ENCODE measurements at regions not wholly inside any gene's neighbourhood (a gene's known extent, or its start where the extent isn't known, plus 50 kb on each side); places are given as distances from the start of the nearest gene placed in this dataset.

DNA sequence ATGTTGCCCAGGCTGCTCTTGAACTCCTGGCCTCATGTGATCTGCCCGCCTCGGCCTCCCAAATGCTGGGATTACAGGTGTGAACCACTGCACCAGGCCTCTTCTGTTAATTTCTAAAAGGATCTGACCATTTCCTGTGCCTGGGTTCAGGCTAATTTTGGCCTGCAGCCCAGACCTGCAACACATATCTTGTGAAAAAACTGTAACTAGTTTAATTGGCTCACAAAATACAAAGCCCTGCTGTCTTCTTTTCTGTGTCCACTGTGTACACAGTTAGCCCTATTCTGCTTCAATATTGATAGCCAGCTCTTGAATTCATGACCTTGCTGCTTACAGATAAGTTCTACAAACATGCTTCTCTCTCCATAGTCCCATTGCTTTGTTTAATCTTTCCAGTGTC is 753.5 kb downstream of the PDHA2 start:
- DNase-seq = no peak

DNA sequence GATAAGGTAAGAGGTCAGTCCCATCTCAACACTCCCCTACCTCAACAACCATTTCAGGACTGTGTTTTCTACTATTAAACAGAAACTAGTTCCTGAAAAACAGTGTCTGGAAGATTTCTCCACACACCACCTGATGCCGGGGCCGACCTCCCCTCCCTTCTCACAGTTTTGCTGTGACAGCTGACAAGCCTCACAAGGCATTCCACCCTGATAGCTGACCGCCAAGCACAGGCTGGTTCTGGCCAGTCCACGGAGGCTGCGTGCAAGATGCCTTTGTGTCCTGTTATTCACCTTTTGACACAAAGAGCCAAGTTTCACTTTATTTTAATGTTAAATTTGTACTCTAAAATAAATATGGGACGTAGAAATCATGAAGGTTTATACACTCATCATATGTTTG is 758.6 kb downstream of the PDHA2 start:
- DNase-seq = no peak

DNA sequence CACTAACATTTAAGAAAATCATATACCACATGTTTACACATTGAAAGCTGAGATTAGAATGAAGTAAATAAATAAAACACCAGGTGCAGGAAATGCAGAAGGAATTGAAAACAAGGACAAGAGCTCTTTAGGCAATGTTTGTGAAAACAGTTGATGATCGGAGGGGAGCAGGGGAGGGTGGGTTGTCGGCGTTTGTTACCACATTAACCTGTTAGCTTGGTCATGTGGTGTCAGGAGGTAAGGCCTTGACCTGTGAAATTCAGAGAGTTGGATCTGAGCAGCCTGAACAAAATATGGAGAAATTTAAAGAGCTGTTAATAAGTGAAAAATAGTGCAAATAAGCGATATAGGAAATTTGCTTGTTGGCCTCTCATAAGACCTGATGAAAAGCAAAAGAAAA is 759.9 kb downstream of the PDHA2 start:
- DNase-seq = no peak

DNA sequence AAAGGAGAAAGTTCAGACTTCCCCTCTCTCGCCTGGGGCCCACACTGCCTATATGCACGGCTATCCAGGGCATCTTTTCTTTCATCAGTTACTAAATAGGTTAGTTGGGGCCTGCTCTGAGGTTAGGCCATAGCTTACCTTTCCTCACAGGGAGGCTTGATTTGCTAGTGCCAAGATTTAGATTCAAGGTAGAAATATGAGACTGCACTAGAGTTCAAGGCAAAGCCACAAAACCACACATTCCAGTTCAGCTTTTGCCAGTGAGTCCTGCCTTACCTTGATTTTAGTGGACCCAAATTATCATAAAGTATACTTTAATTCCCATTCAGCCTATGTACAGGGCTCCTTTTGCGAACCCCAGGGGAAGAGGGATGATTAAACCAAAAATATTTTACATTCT is 762.8 kb downstream of the PDHA2 start:
- no peak for DNase-seq

DNA sequence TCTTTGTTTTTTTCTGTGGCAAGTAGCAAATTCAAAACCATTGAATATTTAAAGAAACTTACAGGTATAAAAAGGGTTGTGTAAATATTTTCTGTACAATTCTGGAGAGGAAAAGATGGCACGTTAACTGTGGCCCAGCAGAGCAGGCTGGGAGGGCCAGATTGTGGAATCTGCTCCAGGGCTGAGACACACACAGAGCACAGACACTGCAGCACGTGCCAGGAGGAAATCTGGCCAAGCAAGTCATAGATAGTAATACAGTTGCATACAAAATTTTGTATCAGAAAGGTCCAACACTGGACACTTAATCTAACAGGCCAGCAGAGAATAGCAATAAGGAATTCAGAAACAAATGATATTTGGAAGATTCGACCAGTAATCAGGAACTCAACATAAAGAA is 763.7 kb downstream of the PDHA2 start:
- DNase-seq = no peak

DNA sequence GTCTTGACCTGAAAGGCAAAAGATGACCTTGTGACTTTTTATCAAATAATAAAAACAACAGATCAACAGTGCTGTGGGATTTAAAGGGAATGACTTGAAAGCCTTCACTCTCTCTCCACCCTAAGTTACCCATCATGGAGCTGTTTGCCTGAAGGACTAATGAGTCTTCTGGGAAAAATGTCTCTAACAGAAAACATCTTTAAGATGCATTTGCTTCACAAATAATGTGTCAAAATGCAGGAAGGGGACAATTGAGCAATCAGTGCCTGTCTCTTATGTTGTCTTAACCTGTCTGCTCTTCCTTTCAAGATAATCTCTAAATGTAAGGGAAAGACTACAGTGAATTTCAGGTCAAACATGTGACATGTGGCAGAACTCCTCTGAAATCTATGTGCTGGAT is 766.6 kb downstream of the PDHA2 start:
- no peak for DNase-seq

DNA sequence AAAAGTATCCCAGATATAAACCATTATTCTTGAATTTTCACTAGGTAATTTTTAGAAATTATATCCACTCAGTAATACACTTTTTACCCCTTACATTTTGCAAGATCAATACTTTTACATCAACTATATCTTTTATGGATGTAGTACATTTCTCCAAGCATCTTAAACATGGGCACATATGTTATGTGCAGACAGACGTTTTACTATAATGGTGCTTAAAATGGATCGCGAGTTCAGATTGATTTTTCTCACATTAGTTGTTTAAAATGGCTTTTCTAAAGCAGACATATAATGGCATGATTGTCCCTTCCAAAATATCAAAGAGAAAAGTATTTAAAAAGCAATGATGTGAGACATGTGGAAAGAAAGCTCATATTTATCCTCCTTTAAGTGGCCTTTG is 786.1 kb downstream of the PDHA2 start:
- DNase-seq = no peak

DNA sequence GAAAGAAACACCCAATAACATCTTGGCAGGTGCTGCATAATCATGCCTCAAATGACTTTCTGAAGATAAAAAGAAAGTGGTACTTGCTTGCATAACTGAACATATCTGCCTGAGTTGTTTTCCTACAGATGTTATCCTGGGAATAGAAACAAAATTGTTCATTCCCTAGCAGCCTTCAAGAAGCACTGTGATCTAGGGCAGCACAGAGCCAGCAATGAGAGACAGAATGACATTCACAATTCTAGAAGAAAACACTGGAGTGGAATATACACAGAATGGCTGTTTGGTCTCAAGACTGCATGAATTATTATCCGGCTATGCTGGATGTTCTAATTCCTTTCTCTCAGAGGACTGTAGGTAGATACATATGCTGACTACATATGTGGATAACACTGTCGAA is 790.9 kb downstream of the PDHA2 start:
- no peak for DNase-seq

DNA sequence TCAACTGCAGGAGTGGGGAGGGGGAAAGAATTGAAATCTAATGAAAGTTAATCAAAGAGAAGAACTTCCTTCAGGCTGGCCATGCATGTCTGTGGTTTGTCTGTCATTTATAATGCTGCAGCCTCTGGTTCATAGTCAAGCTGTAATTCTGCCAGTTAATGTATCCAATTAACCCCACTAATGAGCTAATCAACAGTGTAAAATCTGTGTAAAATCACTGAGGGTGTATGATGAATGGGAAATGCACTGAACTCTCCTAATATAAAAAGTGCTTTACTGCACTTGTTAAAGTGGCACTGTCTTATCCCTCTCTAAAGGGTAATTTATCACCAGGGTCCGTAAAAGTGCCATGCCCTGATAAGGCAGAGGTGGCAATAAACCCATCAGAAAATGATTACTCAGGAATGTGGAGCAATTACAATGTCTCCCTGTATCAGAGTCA is 798.1 kb downstream of the PDHA2 start:
- DNase-seq = no peak

DNA sequence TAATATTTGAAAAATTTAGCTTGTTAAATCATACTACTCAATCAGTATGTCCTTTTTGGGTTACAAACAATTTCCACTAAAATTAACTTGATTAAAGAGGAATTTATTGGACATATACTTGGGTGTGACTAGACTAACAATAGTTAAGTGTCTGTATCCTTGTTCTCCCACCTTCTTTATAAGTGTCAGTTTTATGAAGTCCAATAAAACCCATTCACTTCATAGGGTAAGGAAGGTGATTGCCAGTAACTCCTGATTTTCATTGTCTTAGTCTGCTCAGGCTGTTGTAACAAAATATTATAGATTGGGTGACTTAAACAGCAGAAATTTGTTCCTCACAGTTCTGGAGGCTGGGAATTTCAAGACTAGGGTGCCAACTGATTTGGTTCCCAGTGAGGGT is 800.0 kb downstream of the PDHA2 start:
- no peak for DNase-seq

DNA sequence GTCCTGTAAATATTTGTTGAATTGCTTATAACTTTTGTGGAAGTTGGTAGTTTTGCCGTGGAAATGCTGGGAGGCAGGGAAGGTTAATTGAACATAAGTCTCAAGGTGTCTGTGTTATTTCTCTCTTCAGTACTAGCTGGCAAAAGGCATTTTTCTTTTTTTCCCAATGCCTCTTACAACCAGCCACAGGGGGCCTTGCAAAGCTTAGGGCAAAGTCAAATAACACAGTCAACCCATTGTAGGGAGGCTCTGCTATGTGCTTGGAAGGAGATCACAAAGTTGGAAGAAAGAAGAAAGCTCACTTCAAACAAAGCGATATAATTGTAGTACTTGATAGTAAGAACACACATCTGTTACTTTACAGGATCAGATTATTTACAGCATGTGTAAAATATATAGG is 802.6 kb downstream of the PDHA2 start:
- no peak for DNase-seq

DNA sequence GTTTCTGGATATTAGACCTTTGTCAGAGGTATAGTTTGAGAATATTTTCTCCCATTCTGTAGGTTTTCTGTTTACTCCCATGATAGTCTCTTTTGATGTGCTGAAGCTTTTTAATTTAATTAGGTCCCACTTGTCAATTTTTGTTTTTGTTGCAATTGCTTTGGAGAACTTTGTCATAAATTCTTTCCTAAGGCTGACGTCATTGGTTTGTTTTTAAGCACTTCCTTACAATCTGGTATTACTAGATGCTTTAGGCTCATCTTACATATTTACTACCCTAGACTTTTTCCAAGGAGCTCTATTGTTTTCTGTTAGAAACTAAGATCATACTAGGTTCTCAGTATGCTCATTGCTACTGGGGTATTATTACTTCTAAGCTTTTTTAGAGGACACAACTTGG is 806.3 kb downstream of the PDHA2 start:
- DNase-seq = no peak

DNA sequence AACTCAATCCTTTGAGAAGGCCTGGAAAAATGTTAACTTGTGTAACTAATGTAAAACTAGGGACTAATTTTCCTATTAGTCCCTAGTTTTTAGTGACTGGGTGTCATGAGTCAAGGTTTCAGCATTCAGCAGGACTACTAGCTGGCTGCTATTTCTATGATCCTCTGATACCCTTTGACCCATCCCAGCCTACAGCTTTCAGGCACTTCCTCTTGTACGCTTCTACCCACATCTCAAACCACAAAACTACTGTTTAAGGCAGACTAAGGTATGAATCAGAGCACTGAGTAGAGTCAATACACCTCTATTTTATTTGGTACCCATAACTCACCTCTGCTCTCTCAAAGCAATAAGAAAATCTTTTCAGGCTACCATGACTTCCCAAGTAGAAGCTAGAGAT is 809.6 kb downstream of the PDHA2 start:
- DNase-seq = peak; percentile 5

DNA sequence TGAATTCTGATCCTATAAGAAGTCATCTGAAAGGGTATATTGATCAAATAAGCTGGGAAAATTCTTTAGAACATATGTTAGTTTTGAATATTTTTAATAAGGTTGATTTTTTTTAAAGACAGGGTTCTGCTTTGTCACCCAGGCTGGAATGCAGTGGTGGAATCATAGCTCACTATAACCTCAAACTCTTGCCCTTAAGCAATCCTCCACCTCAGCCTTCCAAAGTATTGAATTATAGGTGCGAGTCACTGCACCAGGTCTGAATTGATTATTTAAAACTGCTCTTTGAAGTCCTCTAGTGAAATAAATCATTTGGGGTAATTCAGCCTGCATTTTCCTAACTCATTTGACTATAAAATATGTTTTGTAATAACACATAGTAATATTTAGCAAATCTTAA is 812.3 kb downstream of the PDHA2 start:
- peak; percentile 24 for DNase-seq

DNA sequence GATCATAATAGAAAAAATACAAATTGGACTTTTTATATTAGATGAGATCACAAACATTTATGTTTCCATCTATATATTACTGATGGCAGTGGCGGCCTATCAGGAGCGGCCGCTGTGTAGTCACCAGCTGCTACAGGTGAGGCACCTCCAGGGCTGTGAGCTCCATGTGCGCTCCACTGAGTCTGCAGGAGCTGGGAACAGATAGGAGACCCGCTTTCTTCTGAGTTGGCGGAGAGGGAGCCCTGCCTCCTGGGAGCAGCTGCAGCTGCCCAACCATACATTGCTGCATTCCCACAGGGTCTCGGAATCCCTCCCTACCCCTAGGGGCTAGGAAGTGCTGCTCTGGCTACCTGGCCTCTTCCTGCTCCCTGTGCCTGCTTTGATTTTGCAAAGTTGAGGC is 812.9 kb downstream of the PDHA2 start:
- no peak for DNase-seq

DNA sequence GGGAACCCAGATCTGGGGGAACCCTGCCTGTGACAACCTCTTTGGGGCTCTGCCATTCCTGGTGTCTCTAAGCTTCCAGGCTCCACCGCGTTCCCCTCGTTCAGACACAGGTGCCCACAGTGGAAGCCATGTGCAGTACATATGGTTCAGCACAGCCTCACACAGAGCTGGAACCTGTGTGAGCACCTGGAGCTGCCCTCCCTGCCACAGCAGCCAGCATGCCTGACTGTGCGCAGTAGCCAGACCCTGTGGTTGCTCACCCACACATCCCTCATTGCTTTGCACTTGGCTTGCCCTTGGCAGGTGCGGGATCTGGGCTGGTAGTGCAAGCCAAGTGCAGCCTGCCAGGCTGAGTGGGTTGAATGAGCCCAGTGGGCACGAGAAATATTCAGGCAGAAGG is 814.2 kb downstream of the PDHA2 start:
- DNase-seq = no peak

DNA sequence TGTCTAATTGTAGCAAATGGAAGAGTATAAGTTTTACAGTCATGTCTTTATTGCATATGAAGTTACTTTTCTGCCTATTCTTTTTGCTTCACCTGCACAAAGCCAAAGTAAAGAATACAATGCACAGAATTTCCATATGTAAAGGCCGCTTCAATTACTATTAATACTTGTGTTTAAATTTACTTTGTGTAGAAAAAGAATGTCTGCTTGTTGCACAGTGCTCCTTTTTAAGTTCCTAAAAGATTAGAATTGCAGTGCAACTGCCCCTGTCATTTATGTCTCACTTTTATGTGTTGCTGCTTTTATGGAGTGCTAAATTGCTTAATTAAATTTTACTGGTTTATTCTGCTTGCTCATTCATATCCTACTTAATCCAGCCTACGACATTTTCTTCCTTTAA is 830.5 kb downstream of the PDHA2 start:
- no peak for DNase-seq

DNA sequence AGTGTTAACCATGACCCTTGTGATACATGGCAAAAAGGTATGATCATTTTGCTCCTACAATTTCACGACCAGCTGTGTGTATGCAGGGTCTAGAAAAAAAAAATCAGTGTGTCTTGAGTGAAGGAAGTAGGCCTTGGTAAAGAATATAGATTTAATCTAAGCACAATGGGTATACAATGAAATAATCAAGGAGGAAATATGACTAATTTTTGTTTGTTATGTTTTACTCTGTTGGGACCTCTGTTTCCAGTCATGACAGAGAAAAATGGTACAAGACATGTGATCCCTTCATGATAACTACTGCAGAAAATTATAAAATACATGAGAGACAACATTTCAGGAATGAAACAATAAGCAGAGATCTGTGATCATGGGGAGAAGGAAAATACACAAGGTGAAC is 835.5 kb downstream of the PDHA2 start:
- no peak for DNase-seq

DNA sequence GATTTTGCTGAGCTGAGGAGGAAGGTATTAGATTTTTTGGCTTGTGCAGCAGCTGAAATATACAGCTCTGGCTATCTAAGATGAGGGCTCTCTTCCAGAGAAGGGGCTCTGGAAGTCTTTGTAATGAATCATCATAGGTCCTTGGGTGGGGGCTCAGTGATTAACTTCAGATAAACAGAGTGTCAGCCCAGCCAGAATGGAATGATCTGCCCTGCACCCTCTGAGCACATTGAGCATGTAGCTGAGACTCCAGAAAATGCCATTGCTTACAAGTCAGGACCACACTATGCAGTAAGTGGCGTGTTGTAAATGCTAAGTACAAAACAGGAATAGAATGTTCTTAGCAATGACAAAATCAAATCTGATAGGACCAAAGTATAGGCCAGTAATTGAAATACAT is 836.0 kb downstream of the PDHA2 start:
- DNase-seq = peak; percentile 2

DNA sequence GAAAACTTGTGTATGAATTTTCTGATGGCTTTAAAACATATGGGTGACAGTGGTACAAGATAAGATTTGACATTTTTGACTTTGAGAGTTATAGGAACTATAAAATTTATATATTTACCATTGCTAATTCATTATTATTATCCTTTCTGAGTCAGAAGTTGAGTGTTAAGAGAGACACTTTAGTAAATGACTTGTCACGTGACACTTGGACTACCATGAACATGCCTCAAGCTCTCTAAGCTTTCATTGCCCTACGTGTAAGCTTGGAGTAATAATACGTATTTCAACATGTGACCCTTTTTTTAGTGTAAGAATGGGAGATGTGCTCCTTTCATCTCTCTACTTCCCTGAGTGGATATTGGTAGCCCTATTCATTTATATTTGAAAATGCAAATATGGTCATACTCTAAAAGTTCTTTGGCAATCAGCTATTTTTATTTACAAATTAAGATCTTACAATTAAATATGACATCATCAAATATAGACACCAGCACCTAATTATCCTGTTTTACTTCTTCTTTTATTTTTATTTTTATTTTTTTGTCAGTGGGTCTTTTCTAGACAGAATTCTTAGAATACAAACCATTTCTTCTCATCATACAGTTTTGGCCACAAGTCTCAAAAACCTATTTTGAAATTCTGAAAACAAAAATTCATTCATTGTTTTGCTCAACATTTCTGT is 837.0 kb downstream of the PDHA2 start:
- DNase-seq = no peak

DNA sequence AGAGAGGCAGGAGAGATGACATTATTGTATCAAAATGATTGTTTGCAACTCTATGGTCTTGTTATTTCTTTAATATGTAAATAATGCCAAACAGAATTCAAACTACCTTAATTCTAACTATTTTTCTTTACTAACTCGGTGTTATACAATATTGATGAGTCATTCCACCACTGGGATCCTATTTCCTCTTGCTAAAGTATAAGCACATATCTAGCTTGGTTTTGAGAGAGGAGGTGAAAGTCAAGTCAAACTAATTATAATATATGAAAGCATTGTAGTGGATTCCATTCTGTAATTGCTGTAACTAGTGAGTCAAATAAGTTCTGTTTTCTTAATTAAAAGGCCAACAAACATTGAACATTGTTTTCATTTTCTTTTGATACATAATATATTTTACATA is 837.6 kb downstream of the PDHA2 start:
- DNase-seq = no peak

DNA sequence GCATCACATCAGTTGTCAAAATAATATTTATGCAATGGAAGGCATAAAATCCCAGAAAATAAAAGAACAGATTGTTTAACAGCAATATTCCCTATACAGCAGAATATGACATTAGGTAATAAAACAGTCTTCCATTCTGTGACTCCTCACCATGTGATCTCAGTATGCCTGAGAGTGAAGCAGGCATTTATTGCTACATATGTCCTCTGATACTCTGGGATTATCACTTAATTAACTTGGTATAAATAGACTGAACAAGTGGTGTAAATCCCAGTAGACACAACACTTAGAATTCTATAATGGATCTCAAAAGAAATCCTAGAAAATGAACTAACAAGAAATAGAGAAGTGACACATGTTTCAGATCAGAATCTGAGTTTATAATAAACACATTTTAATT is 841.3 kb downstream of the PDHA2 start:
- DNase-seq = no peak

DNA sequence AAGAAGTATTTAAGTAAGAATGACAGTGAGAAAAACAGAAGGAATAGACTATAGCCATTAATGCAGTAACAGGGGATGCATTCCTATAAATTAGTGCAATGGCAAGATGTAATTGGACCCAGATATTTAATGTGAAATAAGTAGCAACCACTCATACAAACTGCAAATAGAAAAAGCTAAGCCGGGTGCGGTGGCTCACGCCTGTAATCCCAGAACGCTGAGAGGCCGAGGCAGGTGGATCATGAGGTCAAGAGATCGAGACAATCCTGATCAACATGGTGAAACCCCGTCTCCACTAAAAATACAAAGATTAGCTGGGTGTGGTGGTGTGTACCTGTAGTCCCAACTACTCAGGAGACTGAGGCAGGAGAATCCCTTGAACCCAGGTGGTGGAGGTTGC is 845.8 kb downstream of the PDHA2 start:
- no peak for DNase-seq

DNA sequence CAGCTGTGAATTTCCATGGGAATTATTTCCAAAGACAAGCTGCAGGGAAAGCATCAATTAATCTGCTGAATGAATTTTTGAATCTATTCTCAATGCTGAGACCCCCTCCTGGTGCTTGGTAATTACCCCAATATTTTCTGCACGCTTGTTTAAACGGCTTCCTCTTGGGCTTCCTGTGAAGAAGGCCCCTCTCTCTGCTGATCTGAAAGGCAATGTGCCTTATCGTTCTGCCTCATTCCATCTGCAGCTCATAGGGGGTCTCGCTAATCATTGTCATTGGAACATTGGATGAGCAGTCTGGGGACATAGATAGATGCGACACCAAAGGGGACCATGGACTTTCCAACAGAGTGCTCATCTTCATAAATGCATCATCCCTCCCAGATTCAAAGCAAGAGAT is 851.6 kb downstream of the PDHA2 start:
- DNase-seq = no peak

DNA sequence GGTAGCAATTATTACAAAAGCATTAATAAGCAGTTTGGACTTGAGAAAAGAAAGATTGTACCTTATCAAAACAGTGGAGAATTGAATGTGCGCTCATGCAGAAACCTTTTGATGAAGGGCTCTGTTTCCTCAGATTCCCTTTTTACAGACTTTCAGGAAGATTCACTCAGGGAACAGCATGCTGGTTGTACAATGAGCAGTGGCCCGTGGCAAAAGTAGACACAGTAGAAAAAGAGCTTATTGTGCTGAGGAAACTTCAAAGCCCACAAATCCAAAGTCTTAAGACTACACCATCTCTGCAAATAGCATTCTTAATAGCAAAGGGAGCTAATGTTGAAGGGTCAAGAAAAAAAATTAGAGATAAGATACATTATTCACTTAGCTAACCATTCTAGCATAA is 858.9 kb downstream of the PDHA2 start:
- DNase-seq = no peak

DNA sequence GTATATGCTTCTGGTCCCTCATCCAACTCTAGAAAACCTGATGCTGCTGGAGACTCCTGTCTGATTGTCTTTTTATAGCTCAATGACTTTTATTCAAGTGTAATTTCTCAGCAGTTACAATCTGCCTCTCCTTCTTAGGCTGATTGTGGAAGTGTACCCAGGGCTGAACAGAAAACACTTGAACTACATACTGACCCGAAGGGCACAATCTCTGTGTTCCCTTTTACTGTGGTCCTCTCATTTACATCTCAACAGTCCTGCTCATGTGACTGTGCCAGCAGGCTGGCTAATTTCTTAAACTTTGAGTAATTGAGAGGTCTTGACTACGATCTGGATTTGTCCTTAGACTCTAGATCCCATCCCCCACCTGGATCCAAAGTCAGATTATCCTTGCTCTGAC is 863.4 kb downstream of the PDHA2 start:
- no peak for DNase-seq

Data from fibroblast of skin of abdomen (primary cell).